Skeletal muscle satellite cell (primary cell): ENCODE measurements at regions not wholly inside any gene's neighbourhood (a gene's known extent, or its start where the extent isn't known, plus 50 kb on each side); places are given as distances from the start of the nearest gene placed in this dataset.

Experiments used
- H3K27me3 ChIP-seq: 2 replicates; pipeline ENCODE4 v1.7.0; 2013; ENCODE audit warnings: low read length; ENCODE audit not compliant: control insufficient read depth, insufficient read depth
- H3K36me3 ChIP-seq: 2 replicates; pipeline ENCODE4 v1.7.0; 2013; ENCODE audit warnings: mild to moderate bottlenecking, control low read depth, low read length; ENCODE audit not compliant: insufficient read depth
- H3K4me1 ChIP-seq: 2 replicates; pipeline ENCODE4 v1.7.0; 2013; ENCODE audit warnings: low read length; ENCODE audit not compliant: control insufficient read depth, insufficient read depth
- H3K4me2 ChIP-seq: 2 replicates; pipeline ENCODE4 v1.7.0; 2013; ENCODE audit warnings: mild to moderate bottlenecking, low read length
- H3K4me3 ChIP-seq: 2 replicates; pipeline ENCODE4 v1.7.0; 2013; ENCODE audit warnings: low read length
- H3K9ac ChIP-seq: 2 replicates; pipeline ENCODE4 v1.7.0; 2013; ENCODE audit warnings: mild to moderate bottlenecking, low read depth, low read length, moderate library complexity
- H3K9me3 ChIP-seq: replicated peaks from 2 replicates; pipeline ENCODE4 v1.7.0; 2013; ENCODE audit warnings: mild to moderate bottlenecking, control low read depth, low read length

DNA sequence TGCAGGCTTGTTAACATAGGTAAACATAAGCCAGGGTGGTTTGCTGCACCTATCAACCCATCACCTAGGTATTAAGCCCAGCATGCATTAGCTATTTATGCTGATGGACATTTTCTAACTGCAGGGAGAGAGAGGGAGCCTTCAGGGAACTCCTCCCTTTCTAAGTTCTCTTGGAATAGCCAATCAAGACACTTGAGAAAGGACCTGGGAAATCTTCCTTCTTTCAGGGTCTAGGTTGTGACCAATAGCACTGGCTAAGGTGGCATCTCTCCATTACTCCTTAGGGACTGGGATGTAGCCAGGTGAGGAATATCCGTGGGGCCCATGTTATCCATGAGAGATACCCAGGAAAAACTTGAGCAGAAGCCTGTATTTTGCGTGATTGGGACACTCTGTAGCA lies 849.6 kb upstream of the MAP3K7 start:
- Histone ChIP-seq H3K9me3 (no peaks in the 10 kb centered on the region), H3K36me3 (no peaks in the 10 kb centered on the region), H3K4me2 (no peak overlapping the region), H3K27me3 (no peaks in the 10 kb centered on the region), H3K4me3 (no peak overlapping the region), H3K4me1 (peaks cover 24% of the 10 kb centered on the region), H3K9ac (no peak overlapping the region)

DNA sequence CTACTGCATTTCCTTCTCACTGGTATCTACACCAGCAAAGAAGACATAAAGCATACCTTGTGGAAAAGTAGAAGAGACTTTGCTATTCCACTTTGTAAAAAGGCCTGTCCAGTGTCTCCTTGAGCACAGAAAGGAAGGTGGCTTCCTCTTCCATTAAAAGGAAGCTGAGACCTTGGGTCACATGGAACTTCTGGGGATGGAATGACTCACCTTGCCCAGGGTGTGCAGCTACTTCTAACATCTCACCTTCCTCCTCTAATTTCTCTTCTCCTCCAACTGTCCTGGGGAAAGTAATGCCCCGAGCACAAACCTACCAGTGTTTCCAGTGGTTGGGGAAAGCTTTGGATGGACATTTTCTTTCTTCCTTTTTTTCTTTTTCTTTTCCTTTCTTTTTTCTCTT lies 848.8 kb upstream of the MAP3K7 start:
- H3K4me3 ChIP-seq, result no peak overlapping the region
- H3K36me3 ChIP-seq, result no peaks in the 10 kb centered on the region
- H3K27me3 ChIP-seq, result no peaks in the 10 kb centered on the region
- no peak overlapping the region for H3K9ac ChIP-seq
- peaks cover 22% of the 10 kb centered on the region for H3K4me1 ChIP-seq
- H3K9me3 ChIP-seq, result no peaks in the 10 kb centered on the region
- H3K4me2 ChIP-seq, result no peak overlapping the region

DNA sequence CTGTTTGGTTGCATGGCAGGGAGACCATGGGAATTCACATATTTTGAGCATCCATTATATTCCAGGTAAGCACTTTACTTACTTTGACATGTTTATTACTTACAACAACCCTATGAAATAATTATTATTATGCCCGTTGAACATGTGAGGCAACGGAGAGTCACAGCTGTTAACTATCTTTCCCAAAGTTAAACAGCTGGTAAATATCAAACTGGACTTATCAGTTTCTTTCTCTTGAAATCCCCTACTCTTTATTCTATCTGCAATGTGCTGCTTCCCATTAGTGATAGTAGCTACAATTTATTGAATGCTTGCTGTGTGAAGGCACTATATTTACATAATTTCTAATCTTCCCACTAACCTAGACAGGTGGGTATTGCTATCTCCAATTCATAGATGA lies 847.7 kb upstream of the MAP3K7 start:
- no peak overlapping the region for H3K9ac ChIP-seq

DNA sequence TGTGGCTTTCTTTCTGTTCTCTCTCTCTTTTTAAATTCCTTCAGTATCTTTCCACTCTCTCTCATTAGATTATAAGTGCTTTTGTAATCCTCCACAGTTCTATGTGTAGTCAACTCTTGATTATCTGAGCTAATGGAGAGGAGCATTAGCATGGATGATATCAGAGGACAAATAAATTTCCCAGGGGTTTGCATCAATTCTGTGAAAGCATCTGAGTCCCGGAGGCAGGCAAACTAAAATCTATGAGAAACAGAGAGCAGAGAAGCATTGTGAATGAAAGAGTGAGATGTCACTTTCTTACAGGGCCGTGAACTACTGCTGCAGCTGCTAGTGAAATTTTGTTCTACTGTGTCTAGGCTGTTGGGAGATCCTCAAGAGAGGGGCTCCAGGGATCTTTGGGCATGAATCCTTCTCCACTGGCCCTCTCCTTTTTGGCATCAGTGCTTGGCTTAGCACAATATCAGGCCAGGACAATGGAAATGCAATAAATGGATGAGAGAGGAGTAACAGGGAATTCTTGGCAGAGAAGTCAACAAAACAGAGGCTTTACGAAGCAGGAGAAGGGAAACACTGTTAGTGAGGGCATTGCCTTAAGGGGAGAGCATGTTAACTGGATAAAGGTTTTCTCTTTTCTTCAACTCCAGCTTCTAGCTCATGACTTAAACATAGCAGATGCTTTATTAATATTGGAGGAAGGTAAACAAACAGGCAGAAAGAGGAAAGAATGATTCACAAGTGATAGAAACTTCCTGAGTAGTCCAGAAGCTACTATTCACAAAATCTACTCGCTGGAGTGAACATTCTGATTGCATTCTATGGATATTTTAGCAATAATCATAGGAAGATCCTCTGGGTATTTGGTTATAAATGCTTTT lies 847.0 kb upstream of the MAP3K7 start:
- H3K4me2 ChIP-seq, result no peak overlapping the region
- H3K9ac ChIP-seq, result no peak overlapping the region
- H3K4me1 ChIP-seq, result peaks cover 17% of the 10 kb centered on the region
- no peaks in the 10 kb centered on the region for H3K36me3 ChIP-seq
- H3K27me3 ChIP-seq, result no peaks in the 10 kb centered on the region
- no peaks in the 10 kb centered on the region for H3K9me3 ChIP-seq
- no peak overlapping the region for H3K4me3 ChIP-seq

More for the DNA sequence above, 847.7 kb upstream of the MAP3K7 start:
- Histone ChIP-seq H3K4me3 (no peak overlapping the region), H3K36me3 (no peaks in the 10 kb centered on the region), H3K27me3 (no peaks in the 10 kb centered on the region), H3K9me3 (no peaks in the 10 kb centered on the region), H3K4me1 (peaks cover 22% of the 10 kb centered on the region), H3K4me2 (no peak overlapping the region)

DNA sequence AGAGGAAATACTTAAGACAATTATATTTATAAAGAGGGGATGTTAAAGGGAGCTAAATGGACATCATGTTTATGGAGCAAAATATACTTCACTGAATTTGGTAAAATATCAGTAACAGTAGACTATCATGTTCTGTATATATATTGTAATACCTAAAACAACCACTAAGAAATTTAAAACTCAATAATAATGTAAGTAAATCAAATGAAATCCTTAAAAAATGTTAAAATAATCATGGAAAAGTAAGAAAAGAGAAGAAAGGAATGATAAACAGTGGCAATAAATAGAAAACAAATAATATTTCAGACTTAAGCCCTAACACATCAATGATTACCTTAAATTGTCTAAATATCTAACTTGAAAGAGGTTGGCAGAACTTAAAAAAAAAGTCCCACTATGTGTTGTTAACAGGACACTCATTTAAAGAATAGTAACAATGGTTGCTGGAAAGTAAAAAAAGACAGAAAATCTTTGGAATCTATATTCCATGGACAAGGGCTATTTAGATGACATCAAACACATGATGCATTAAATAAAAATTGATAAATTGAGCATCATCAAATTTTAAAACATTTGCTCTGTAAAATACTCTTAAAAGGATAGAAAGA lies 842.2 kb upstream of the MAP3K7 start:
- no peaks in the 10 kb centered on the region for H3K27me3 ChIP-seq
- no peak overlapping the region for H3K9ac ChIP-seq
- H3K4me1 ChIP-seq, result peaks cover 3% of the 10 kb centered on the region
- no peaks in the 10 kb centered on the region for H3K36me3 ChIP-seq
- no peak overlapping the region for H3K4me3 ChIP-seq
- H3K4me2 ChIP-seq, result no peak overlapping the region
- no peaks in the 10 kb centered on the region for H3K9me3 ChIP-seq

DNA sequence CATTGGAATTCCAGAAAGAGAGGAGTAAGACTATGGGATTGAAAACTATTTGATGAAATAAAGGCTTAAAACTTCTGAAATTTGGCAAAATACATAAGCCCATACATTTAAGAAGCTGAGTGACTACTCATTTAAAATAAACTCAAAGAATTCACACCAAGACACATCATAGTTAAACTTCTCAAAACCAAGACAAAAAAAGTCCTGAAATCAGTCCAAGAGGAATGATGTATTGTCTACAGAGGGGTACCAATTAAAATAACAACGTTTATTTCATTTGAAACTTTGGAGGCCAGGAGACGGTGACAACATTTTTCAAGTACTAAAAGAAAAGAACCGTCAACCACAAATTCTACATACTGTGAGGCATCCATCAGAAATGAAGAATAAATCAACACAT lies 841.4 kb upstream of the MAP3K7 start:
- Histone ChIP-seq H3K9me3 (no peaks in the 10 kb centered on the region), H3K27me3 (no peaks in the 10 kb centered on the region), H3K4me3 (no peak overlapping the region), H3K36me3 (no peaks in the 10 kb centered on the region), H3K4me1 (no peaks in the 10 kb centered on the region), H3K4me2 (no peak overlapping the region), H3K9ac (no peak overlapping the region)

DNA sequence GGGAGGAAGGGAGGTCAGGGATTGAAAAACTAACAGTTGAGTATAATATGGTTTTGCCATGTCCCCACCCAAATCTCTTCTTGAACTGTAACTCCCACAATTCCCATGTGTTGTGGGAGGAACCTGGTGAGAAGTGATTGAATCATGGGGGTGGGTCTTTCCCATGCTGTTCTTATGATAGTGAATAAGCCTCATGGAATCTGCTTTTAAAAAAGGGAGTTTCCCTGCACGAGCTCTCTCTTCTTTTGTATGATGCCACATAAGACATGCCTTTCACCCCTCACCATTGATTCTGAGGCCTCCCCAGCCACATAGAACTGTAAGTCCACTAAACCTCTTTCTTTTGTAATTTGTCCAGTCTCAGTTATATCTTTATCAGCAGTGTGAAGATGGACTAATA lies 833.4 kb upstream of the MAP3K7 start:
- H3K27me3 ChIP-seq, result no peaks in the 10 kb centered on the region
- peaks cover 5% of the 10 kb centered on the region for H3K9me3 ChIP-seq
- H3K4me1 ChIP-seq, result no peaks in the 10 kb centered on the region
- H3K36me3 ChIP-seq, result no peaks in the 10 kb centered on the region
- no peak overlapping the region for H3K4me2 ChIP-seq
- H3K4me3 ChIP-seq, result no peak overlapping the region
- no peak overlapping the region for H3K9ac ChIP-seq

DNA sequence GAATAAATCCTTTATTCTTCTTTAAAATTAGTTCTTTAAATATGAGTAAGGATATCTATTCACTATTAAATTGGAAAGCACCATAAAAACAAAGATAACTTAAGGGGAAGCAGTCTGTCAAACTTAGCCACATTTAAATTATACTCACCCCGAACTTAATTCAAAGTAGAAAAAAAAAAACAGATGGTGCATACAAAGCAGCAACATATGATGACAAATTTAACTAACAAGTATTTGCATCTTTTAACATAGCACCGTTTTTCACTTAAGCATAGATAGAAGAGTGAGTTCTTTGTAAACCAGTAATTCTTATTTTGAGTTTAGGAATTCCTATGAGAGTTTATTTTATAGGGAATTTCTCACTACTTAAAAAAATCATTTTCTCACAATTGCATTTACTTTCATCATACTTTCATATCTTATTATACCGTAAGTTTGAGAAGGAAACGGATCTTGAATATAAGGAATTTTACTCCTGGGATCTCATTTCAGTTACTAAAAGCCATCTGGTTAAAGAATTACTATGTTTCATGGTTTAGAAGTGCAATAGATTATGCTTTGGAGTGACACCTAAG lies 828.2 kb upstream of the MAP3K7 start:
- Histone ChIP-seq H3K27me3 (no peaks in the 10 kb centered on the region), H3K4me3 (no peak overlapping the region), H3K4me2 (no peak overlapping the region), H3K9me3 (peaks cover 5% of the 10 kb centered on the region), H3K4me1 (no peaks in the 10 kb centered on the region), H3K36me3 (no peaks in the 10 kb centered on the region), H3K9ac (no peak overlapping the region)

DNA sequence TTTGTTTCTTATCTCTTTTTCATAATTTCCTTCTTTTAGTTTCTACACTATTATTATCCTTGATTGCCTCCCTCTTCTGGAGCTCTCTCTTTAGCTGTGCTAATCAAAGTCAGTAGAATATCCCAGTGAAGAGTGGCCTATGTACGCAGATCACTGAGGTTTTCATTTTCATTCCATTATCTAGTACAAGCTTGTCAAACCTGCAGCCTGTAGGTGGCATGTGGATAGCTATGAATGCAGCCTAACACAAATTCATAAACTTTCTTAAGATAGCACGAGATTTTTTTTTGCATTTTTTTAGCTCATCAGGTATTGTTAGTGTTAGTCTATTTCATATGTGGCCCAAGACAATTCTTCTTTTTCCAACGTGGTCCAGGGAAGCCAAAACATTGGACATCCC lies 825.7 kb upstream of the MAP3K7 start:
- no peaks in the 10 kb centered on the region for H3K27me3 ChIP-seq
- H3K4me2 ChIP-seq, result no peak overlapping the region
- no peaks in the 10 kb centered on the region for H3K36me3 ChIP-seq
- H3K9ac ChIP-seq, result no peak overlapping the region
- H3K4me3 ChIP-seq, result no peak overlapping the region
- H3K9me3 ChIP-seq, result no peaks in the 10 kb centered on the region
- H3K4me1 ChIP-seq, result no peaks in the 10 kb centered on the region

DNA sequence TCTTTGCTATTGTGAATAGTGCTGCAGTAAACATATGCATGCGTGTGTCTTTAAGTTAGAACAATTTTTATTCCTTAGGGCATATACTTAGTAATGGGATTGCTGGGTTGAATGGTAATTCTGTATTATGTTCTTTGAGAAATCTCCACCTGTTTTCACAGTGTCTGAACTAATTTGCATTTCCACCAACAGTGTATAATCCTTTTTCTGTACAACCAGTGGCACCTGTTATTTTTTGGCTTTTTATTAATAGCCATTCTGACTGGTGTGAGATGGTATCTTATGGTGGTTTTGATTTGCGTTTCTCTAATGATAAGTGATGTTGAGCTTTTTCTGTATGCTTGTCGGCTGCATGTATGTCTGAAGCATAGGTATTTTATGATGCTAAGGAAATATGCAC lies 820.8 kb upstream of the MAP3K7 start:
- no peaks in the 10 kb centered on the region for H3K27me3 ChIP-seq
- no peaks in the 10 kb centered on the region for H3K9me3 ChIP-seq
- H3K4me3 ChIP-seq, result no peak overlapping the region
- H3K4me1 ChIP-seq, result no peaks in the 10 kb centered on the region
- no peak overlapping the region for H3K4me2 ChIP-seq
- no peaks in the 10 kb centered on the region for H3K36me3 ChIP-seq
- H3K9ac ChIP-seq, result no peak overlapping the region

DNA sequence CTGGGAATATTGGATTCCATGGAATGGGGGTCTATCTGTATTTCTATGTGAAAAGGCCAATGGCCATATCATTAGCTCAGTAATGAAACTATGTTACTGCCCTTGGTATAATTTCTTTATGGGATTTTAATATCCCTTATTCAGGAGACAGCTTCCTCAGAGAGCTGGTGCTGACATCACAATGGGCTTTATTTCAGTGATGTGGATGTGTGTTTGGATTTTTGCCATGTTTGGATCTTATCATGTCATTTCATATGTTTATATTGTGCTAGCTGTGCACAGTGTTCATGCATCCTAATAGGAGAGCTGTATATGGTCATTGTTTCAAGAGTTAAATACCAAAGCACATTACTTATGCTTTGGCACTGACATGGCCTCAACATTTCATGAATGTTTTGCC lies 806.1 kb upstream of the MAP3K7 start:
- no peaks in the 10 kb centered on the region for H3K9me3 ChIP-seq
- no peaks in the 10 kb centered on the region for H3K4me1 ChIP-seq
- H3K27me3 ChIP-seq, result no peaks in the 10 kb centered on the region
- H3K4me2 ChIP-seq, result no peak overlapping the region
- H3K4me3 ChIP-seq, result no peak overlapping the region
- H3K36me3 ChIP-seq, result no peaks in the 10 kb centered on the region
- H3K9ac ChIP-seq, result no peak overlapping the region
